HCT116 (cell line): ENCODE measurements at regions not wholly inside any gene's neighbourhood (a gene's known extent, or its start where the extent isn't known, plus 50 kb on each side); places are given as distances from the start of the nearest gene placed in this dataset.

Experiments
- ATAC-seq: fragments of 200-7000 bp; cut with Tn5 transposase; 2 replicates; pipeline ENCODE4 v1.9.1; 2020; ENCODE audit warnings: mild to moderate bottlenecking, moderate library complexity
- BruUV-seq: library from RNA; stranded (reverse); fragments of 400-500 nt; replicated peaks from 2 replicates; lab custom pipeline; 2021; lab: Mats Ljungman, UMichigan
- CTCF ChIA-PET: fragments of 300-600 bp; sonication (Branson Sonifier 250); formaldehyde crosslinking; loops from one replicate; lab custom pipeline; 2021; ENCODE audit warnings: antibody characterized with exemption; lab: Charles Lee
- POLR2A ChIA-PET: fragments of 300-600, 350-600 bp; sonication (Branson Sonifier 250); formaldehyde crosslinking; loops from one replicate; lab custom pipeline; 2021; ENCODE audit warnings: antibody characterized with exemption; lab: Charles Lee
- RAD21 ChIA-PET, 2 experiments: fragments of 300-600 bp; sonication (Branson Sonifier 250); formaldehyde crosslinking; loops; one replicate each; lab custom pipeline; 2023; ENCODE audit warnings: low total read pairs in 2 of 2; ENCODE audit not compliant: uncharacterized antibody in 2 of 2, unreplicated experiment in 2 of 2, low non-redundant PET in 1 of 2; lab: Charles Lee
- DNase-seq: peaks from one replicate; pipeline ENCODE4 v3.0.0-alpha.2; 2010; ENCODE audit warnings: low read depth, low spot score
- H2AFZ ChIP-seq: fragments of 200-600 bp; shearing (Covaris generic), sonication (generic); 2 replicates; pipeline ENCODE4 v1.6.1; 2017; ENCODE audit warnings: low read depth, mixed run types, mixed read lengths, antibody characterized with exemption, low read length; ENCODE audit not compliant: poor library complexity, severe bottlenecking
- H3K27ac ChIP-seq: 2 replicates; pipeline ENCODE4 v1.5.1; 2012; ENCODE audit warnings: low read depth, low read length
- H3K27me3 ChIP-seq: fragments of 200-600 bp; sonication (generic); 2 replicates; pipeline ENCODE4 v1.6.1; 2016; ENCODE audit warnings: mixed run types, low read length, mixed read lengths; ENCODE audit not compliant: insufficient read depth
- H3K36me3 ChIP-seq, 2 experiments: fragments of 200-500 bp in 1 of 2; fragments of 200-600 bp in 1 of 2; sonication (Bioruptor generic) in 1 of 2; sonication (generic) in 1 of 2; 2 replicates each; pipeline versions ENCODE4 v1.5.1 to v1.6.1; 2014 to 2016; ENCODE audit warnings: low read length in 2 of 2, inconsistent platforms in 1 of 2, mixed read lengths in 1 of 2, mixed run types in 1 of 2; ENCODE audit not compliant: insufficient read depth in 2 of 2, control insufficient read depth in 1 of 2
- H3K4me1 ChIP-seq, 2 experiments: fragments of 200-600 bp in 1 of 2; sonication (generic) in 1 of 2; 2 replicates each; pipeline versions ENCODE4 v1.5.1 to v1.6.1; 2012 to 2017; ENCODE audit warnings: low read length in 2 of 2, inconsistent platforms in 1 of 2, mild to moderate bottlenecking in 1 of 2, mixed read lengths in 1 of 2, mixed run types in 1 of 2, moderate library complexity in 1 of 2; ENCODE audit not compliant: insufficient read depth in 2 of 2, control insufficient read depth in 1 of 2
- H3K4me2 ChIP-seq: fragments of 200-600 bp; sonication (generic); 2 replicates; pipeline ENCODE4 v1.6.1; 2017; ENCODE audit warnings: mixed run types, low read length, mixed read lengths
- H3K4me3 ChIP-seq, 2 experiments: fragments of 200-600 bp in 1 of 2; sonication (generic) in 1 of 2; replicated peaks in 1 of 2; 2 replicates each; pipeline ENCODE4 v1.5.1; 2011 to 2016; ENCODE audit warnings: low read length in 2 of 2, control low read depth in 1 of 2, low read depth in 1 of 2, mild to moderate bottlenecking in 1 of 2, mixed read lengths in 1 of 2, mixed run types in 1 of 2
- H3K79me2 ChIP-seq: fragments of 200-600 bp; sonication (generic); 2 replicates; pipeline ENCODE4 v1.6.1; 2017; ENCODE audit warnings: mild to moderate bottlenecking, mixed run types, low read length, moderate library complexity, mixed read lengths; ENCODE audit not compliant: insufficient read depth
- H3K9ac ChIP-seq: fragments of 200-600 bp; sonication (generic); 2 replicates; pipeline ENCODE4 v1.6.1; 2016; ENCODE audit warnings: low read length, mixed read lengths
- H3K9me2 ChIP-seq: fragments of 200-600 bp; sonication (generic), shearing (Covaris generic); 2 replicates; pipeline ENCODE4 v1.6.1; 2017; ENCODE audit warnings: mixed run types, mild to moderate bottlenecking, moderate library complexity; ENCODE audit not compliant: insufficient read depth
- H3K9me3 ChIP-seq, 2 experiments: fragments of 200-500 bp in 1 of 2; fragments of 200-600 bp in 1 of 2; sonication (Bioruptor generic) in 1 of 2; sonication (generic) in 1 of 2; 2 replicates each; pipeline ENCODE4 v1.6.1; 2014 to 2017; ENCODE audit warnings: low read length in 2 of 2, mixed read lengths in 2 of 2, inconsistent platforms in 1 of 2, low read depth in 1 of 2, mild to moderate bottlenecking in 1 of 2, mixed run types in 1 of 2, moderate library complexity in 1 of 2; ENCODE audit not compliant: control insufficient read depth in 1 of 2, insufficient read depth in 1 of 2
- H4K20me1 ChIP-seq: fragments of 200-600 bp; sonication (generic), shearing (Covaris generic); 2 replicates; pipeline ENCODE4 v1.6.1; 2017; ENCODE audit warnings: mixed run types, mild to moderate bottlenecking, moderate library complexity; ENCODE audit not compliant: insufficient read depth
- ATF3 ChIP-seq: IDR thresholded peaks from 2 replicates; pipeline ENCODE4 v1.6.1; 2012
- CBX3 ChIP-seq: IDR thresholded peaks from 2 replicates; pipeline ENCODE4 v1.6.1; 2012; ENCODE audit warnings: low read depth
- CEBPB ChIP-seq: IDR thresholded peaks from 2 replicates; pipeline ENCODE4 v1.6.1; 2012; ENCODE audit warnings: low read depth
- CTCF ChIP-seq, 3 experiments: fragments of 200-600 bp in 1 of 3; sonication (generic) in 1 of 3; IDR thresholded peaks in 2 of 3; conservative IDR thresholded peaks in 1 of 3; 2 replicates each; pipeline ENCODE4 v1.5.1; 2012 to 2017; ENCODE audit warnings: low read depth in 2 of 3, low read length in 2 of 3, antibody characterized with exemption in 1 of 3, borderline replicate concordance in 1 of 3, control low read depth in 1 of 3, mild to moderate bottlenecking in 1 of 3, mixed read lengths in 1 of 3, mixed run types in 1 of 3, moderate library complexity in 1 of 3; ENCODE audit not compliant: insufficient read depth in 1 of 3
- EGR1 ChIP-seq: IDR thresholded peaks from 2 replicates; pipeline ENCODE4 v1.6.1; 2012; ENCODE audit warnings: low read depth
- ELF1 ChIP-seq: IDR thresholded peaks from 2 replicates; pipeline ENCODE4 v1.6.1; 2012; ENCODE audit warnings: low read depth, borderline replicate concordance
- EZH2 ChIP-seq: fragments of 200-600 bp; sonication (generic); IDR thresholded peaks from 2 replicates; pipeline ENCODE4 v1.6.1; 2017; ENCODE audit warnings: antibody characterized with exemption, mixed run types
- EZH2phosphoT487 ChIP-seq: fragments of 200-600 bp; IDR thresholded peaks from 2 replicates; pipeline ENCODE4 v1.6.1; 2018; ENCODE audit warnings: antibody characterized with exemption, borderline replicate concordance
- MAX ChIP-seq: IDR thresholded peaks from 2 replicates; pipeline ENCODE4 v1.6.1; 2012
- RAD21 ChIP-seq: IDR thresholded peaks from 2 replicates; pipeline ENCODE4 v1.6.1; 2012; ENCODE audit warnings: low read depth, mild to moderate bottlenecking
- SIN3A ChIP-seq: IDR thresholded peaks from 2 replicates; pipeline ENCODE4 v1.6.1; 2012; ENCODE audit warnings: low read depth
- SP1 ChIP-seq: IDR thresholded peaks from 2 replicates; pipeline ENCODE4 v1.6.1; 2012; ENCODE audit warnings: low read depth
- SRF ChIP-seq: IDR thresholded peaks from 2 replicates; pipeline ENCODE4 v1.6.1; 2012; ENCODE audit warnings: low read depth
- TCF7L2 ChIP-seq: IDR thresholded peaks from 2 replicates; pipeline ENCODE4 v1.7.0; 2011; ENCODE audit warnings: borderline replicate concordance, inconsistent platforms; ENCODE audit not compliant: insufficient read depth, insufficient read length; ENCODE audit errors: extremely low read depth
- YY1 ChIP-seq: IDR thresholded peaks from 2 replicates; pipeline ENCODE4 v1.6.1; 2011; ENCODE audit warnings: low read length, low read depth, moderate library complexity, mild to moderate bottlenecking; ENCODE audit not compliant: insufficient replicate concordance; ENCODE audit errors: extremely low read depth
- ZBTB33 ChIP-seq: IDR thresholded peaks from 2 replicates; pipeline ENCODE4 v1.6.1; 2011; ENCODE audit warnings: mild to moderate bottlenecking, low read length, moderate library complexity; ENCODE audit not compliant: insufficient replicate concordance; ENCODE audit errors: extremely low read depth
- ZFX ChIP-seq: fragments of 450-650 bp; IDR thresholded peaks from 2 replicates; pipeline ENCODE4 v1.6.1; 2017
- ZNF274 ChIP-seq: fragments of 200-500 bp; sonication (Bioruptor generic); IDR thresholded peaks from 2 replicates; pipeline ENCODE4 v1.6.1; 2014; ENCODE audit warnings: mild to moderate bottlenecking, low read depth, low read length, inconsistent platforms
- intact Hi-C: fragments of 100-400 bp; cut with micrococcal nuclease; formaldehyde crosslinking; loops from 2 replicates; pipeline ENCODE4 v1.10.0; 2022

- H3K27me3 ChIP-seq: no peaks in the 10 kb centered on the region; the same call in 1 of the 2 replicates
- no peaks in the 10 kb centered on the region for H3K9me3 ChIP-seq
- H4K20me1 ChIP-seq: no peaks in the 10 kb centered on the region
- no peak overlapping the region for H3K4me3 ChIP-seq
- ChIA-PET POLR2A (no interaction called here), RAD21 (no interaction called here), CTCF (no interaction called here)
- H3K9me2 ChIP-seq: no peaks in the 10 kb centered on the region
- no peak for TF ChIP-seq MAX
- no peak for TF ChIP-seq EZH2phosphoT487
- TF ChIP-seq SP1: no peak
- TF ChIP-seq EZH2: no peak
- TF ChIP-seq SIN3A: no peak
- TF ChIP-seq EGR1: no peak
- no peak for TF ChIP-seq CBX3
- TF ChIP-seq ZNF274: no peak
- no peak for TF ChIP-seq ZBTB33
- no peak for TF ChIP-seq ATF3
- TF ChIP-seq SRF: no peak
- no peak for TF ChIP-seq CTCF (IDR thresholded peaks at IDR 0.05 in 2 of 3, conservative IDR thresholded peaks at IDR 0.05 in 1 of 3; ENCODE audit: borderline replicate concordance in 1 of 3, insufficient read depth in 1 of 3, low read depth in 2 of 3, low read length in 2 of 3)
- TF ChIP-seq YY1: no peak
- TF ChIP-seq TCF7L2: no peak
- TF ChIP-seq ELF1: no peak
- no peak for TF ChIP-seq ZFX
- TF ChIP-seq CEBPB: no peak
- TF ChIP-seq RAD21: no peak
- DNase-seq (no peak), ATAC-seq (no peak)
- H3K4me2 ChIP-seq: no peak overlapping the region
- intact Hi-C loops: no loop called here
- BruUV-seq: no TSS peak
- H3K36me3 ChIP-seq: no peaks in the 10 kb centered on the region
- no peaks in the 10 kb centered on the region for H3K79me2 ChIP-seq
- no peak overlapping the region for H2AFZ ChIP-seq
- H3K9ac ChIP-seq: no peak overlapping the region
- no peak overlapping the region for H3K27ac ChIP-seq
- H3K4me1 ChIP-seq: no peaks in the 10 kb centered on the region
Observed at GRCh38 chr14:66041582-66041981, 444.6 kb upstream of the CCDC196 start.
